Esophagus squamous epithelium (tissue), 5 donors: ENCODE measurements at regions not wholly inside any gene's neighbourhood (a gene's known extent, or its start where the extent isn't known, plus 50 kb on each side); places are given as distances from the start of the nearest gene placed in this dataset.
"Not testable (repeated sequence)": the region's sequence is repeated elsewhere in the genome, so short reads cannot be mapped to it uniquely, and the experiment has no call there.

Source experiments
- DNase-seq: peaks from one replicate; lab custom pipeline; 2025; lab: John Stamatoyannopoulos, UW
- H3K27ac ChIP-seq, 4 donors: fragments of 200-600 bp; sonication (generic); one replicate each; pipeline ENCODE4 v1.5.1; 2016 to 2019; ENCODE audit warnings: mild to moderate bottlenecking in 1 of 4
- H3K27me3 ChIP-seq, 4 donors: fragments of 200-600 bp; sonication (generic); 1 replicate in 3 of 4; 2 replicates in 1 of 4; pipeline versions ENCODE4 v1.5.1 to v1.6.0; 2017 to 2021; ENCODE audit warnings: antibody characterized with exemption in 1 of 4
- H3K36me3 ChIP-seq, 3 donors: fragments of 200-600 bp; sonication (generic); one replicate each; pipeline ENCODE4 v1.5.1; 2016 to 2019
- H3K4me1 ChIP-seq, 3 donors: fragments of 200-600 bp; sonication (generic); one replicate each; pipeline ENCODE4 v1.5.1; 2017 to 2019
- H3K4me3 ChIP-seq, 4 donors: fragments of 200-600 bp; sonication (generic); 1 replicate in 3 of 4; 2 replicates in 1 of 4; pipeline ENCODE4 v1.5.1; 2016 to 2019; ENCODE audit warnings: mild to moderate bottlenecking in 2 of 4, moderate library complexity in 1 of 4
- H3K9me3 ChIP-seq, 3 donors: fragments of 200-600 bp; sonication (generic); one replicate each; pipeline ENCODE4 v1.5.1; 2016 to 2019
- CTCF ChIP-seq, 6 experiments: fragments of 450-650 bp in 4 of 6; fragments of 200-600 bp in 2 of 6; sonication (generic) in 2 of 6; IDR thresholded peaks; one replicate each; pipeline ENCODE4 v1.5.1; 2016 to 2019; ENCODE audit warnings: antibody characterized with exemption in 6 of 6, mild to moderate bottlenecking in 4 of 6, moderate library complexity in 4 of 6
- POLR2A ChIP-seq, 4 donors: fragments of 450-650 bp; IDR thresholded peaks; one replicate each; pipeline ENCODE4 v1.6.1; 2017; ENCODE audit warnings: antibody characterized with exemption in 4 of 4, mild to moderate bottlenecking in 4 of 4, moderate library complexity in 3 of 4
- WGBS, 2 donors: methylation state at CpG; one replicate each; pipeline ENCODE4 v1.1.5; 2018; 5-methylcytosine and 5-hydroxymethylcytosine counted together
- intact Hi-C: fragments of 100-400 bp; cut with DNase I; formaldehyde crosslinking; loops from one replicate; pipeline ENCODE4 v1.15.0; 2022
- donor health status: DM: yes; HTN: yes; CAD: no.

DNA sequence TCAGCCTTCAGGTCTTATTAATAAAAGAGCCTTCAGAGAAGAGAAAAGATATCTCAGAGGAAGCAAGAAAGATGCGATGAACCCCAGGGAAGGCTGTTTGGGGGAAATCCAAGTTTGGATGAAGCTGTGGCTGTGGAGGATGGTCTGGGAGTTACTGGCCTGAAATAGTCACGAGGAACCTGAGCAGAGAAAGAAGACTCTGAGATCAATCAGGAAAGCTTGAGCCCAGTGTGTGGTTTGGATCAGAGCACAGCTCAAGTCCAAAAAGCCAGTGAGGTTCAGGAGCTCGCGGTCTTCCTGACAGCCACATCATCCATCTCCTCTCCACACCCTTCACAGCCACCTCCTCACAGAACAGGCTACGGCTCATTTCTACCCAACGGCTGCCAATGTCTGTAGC is 87.4 kb upstream of the SERPINE2 start:
- Histone ChIP-seq H3K36me3 (no peaks in the 10 kb centered on the region), H3K4me3 (no peak overlapping the region), H3K27ac (no peak overlapping the region), H3K27me3 (peaks cover 0 to 7% (median 0%) of the 10 kb centered on the region in 4 donors), H3K9me3 (no peaks in the 10 kb centered on the region), H3K4me1 (no peaks in the 10 kb centered on the region)
- no peak for TF ChIP-seq POLR2A (IDR thresholded peaks at IDR 0.05)
- no peak for TF ChIP-seq CTCF (IDR thresholded peaks at IDR 0.05)
- no peak for DNase-seq
- intact Hi-C loops: no loop called here
- WGBS, 2 donors: 65 to 71% methylated on average over 5 to 6 of the region's 6 CpGs

GRCh38 chr2:224126003-224126402 is 86.9 kb upstream of the SERPINE2 start:
- WGBS, 2 donors: 39 to 44% methylated on average over 5 of the region's 5 CpGs
- Histone ChIP-seq H3K36me3 (no peaks in the 10 kb centered on the region), H3K27me3 (peaks cover 0 to 3% (median 0%) of the 10 kb centered on the region in 4 donors), H3K4me3 (no peak overlapping the region), H3K27ac (no peak overlapping the region), H3K4me1 (no peaks in the 10 kb centered on the region), H3K9me3 (no peaks in the 10 kb centered on the region)
- intact Hi-C loops: no loop called here
- TF ChIP-seq POLR2A (IDR thresholded peaks at IDR 0.05): no peak
- no peak for TF ChIP-seq CTCF (IDR thresholded peaks at IDR 0.05)
- no peak for DNase-seq

GRCh38 chr2:224122542-224122941 is 83.5 kb upstream of the SERPINE2 start:
- no peaks in the 10 kb centered on the region for H3K4me1 ChIP-seq
- H3K36me3 ChIP-seq: no peaks in the 10 kb centered on the region
- intact Hi-C loops: no loop called here
- no peaks in the 10 kb centered on the region for H3K9me3 ChIP-seq
- no peak for DNase-seq
- H3K27ac ChIP-seq: no peak overlapping the region
- no peak for TF ChIP-seq POLR2A (IDR thresholded peaks at IDR 0.05)
- H3K4me3 ChIP-seq: no peak overlapping the region
- no peaks in the 10 kb centered on the region for H3K27me3 ChIP-seq

GRCh38 chr2:224121406-224122067 is 82.5 kb upstream of the SERPINE2 start:
- Histone ChIP-seq H3K27ac (no peak overlapping the region), H3K4me3 (no peak overlapping the region), H3K27me3 (no peaks in the 10 kb centered on the region), H3K4me1 (no peaks in the 10 kb centered on the region), H3K9me3 (no peaks in the 10 kb centered on the region), H3K36me3 (no peaks in the 10 kb centered on the region)
- intact Hi-C loops: no loop called here
- no peak for TF ChIP-seq POLR2A (IDR thresholded peaks at IDR 0.05)
- TF ChIP-seq CTCF (IDR thresholded peaks at IDR 0.05): no peak
- no peak for DNase-seq
- WGBS, 2 donors: 80 to 86% methylated on average over 4 of the region's 4 CpGs

DNA sequence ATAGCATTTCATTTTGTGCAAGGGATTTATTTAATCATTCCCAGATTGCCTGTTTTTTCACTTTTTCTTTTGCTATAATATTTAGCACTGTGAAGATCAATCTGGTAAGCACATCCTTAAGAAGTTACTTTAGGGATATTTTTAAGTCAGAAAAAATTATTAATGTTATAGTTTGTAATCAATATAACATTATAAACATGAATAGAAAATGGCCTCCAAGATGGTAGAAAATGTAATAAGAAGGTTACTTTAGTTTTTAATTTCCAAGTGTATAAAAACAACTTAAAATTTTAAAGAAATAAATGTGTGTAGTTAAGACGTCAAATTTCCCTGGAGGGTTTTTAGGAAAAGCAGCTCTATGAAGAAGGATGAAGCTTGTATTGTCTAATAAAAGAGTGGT is 81.9 kb upstream of the SERPINE2 start:
- no peak overlapping the region for H3K4me3 ChIP-seq
- no peaks in the 10 kb centered on the region for H3K27me3 ChIP-seq
- H3K9me3 ChIP-seq: no peaks in the 10 kb centered on the region
- H3K4me1 ChIP-seq: no peaks in the 10 kb centered on the region
- H3K27ac ChIP-seq: no peak overlapping the region
- DNase-seq: no peak
- no peaks in the 10 kb centered on the region for H3K36me3 ChIP-seq
- intact Hi-C loops: no loop called here
- no peak for TF ChIP-seq CTCF (IDR thresholded peaks at IDR 0.05)
- no peak for TF ChIP-seq POLR2A (IDR thresholded peaks at IDR 0.05)
- WGBS, 2 donors: 78 to 79% methylated on average over 1 of the region's 1 CpG

DNA sequence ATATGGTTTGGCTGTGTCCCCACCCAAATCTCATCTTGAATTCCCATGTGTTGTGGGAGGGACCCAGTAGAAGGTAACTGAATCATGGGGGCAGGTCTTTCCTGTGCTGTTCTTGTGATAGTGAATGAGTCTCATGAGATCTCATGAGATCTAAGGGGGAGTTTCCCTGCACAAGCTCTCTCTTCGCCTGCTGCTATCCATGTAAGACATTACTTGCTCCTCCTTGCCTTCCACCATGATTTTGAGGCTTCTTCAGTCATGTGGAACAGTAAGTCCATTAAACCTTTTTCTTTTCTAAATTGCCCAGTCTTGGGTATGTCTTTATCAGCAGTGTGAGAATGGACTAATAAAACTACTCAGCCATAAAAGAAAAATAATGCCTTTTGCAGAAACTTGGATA is 80.8 kb upstream of the SERPINE2 start:
- DNase-seq, H3K4me1 ChIP-seq, H3K27me3 ChIP-seq, H3K9me3 ChIP-seq, H3K36me3 ChIP-seq, intact Hi-C loops, H3K27ac ChIP-seq, H3K4me3 ChIP-seq: not testable (repeated sequence)
- 71 to 87% methylated on average over 1 of the region's 1 CpG for WGBS, 2 donors
